SK-N-SH (cell line): ENCODE measurements at regions not wholly inside any gene's neighbourhood (a gene's known extent, or its start where the extent isn't known, plus 50 kb on each side); places are given as distances from the start of the nearest gene placed in this dataset.

ENCODE experiments used
- CTCF ChIA-PET: fragments of 300-600, 350-600 bp; formaldehyde crosslinking; extraction: SDS; loops from one replicate; lab custom pipeline; 2021; lab: Yijun Ruan, JAX
- POLR2A ChIA-PET: fragments of 350-600 bp; sonication (Branson Sonifier 250); formaldehyde crosslinking; extraction: SDS; loops from one replicate; lab custom pipeline; 2020; ENCODE audit warnings: antibody characterized with exemption, inconsistent platforms; lab: Yijun Ruan, JAX
- DNase-seq: peaks from one replicate; pipeline ENCODE4 v3.0.0; 2012
- H2AFZ ChIP-seq: fragments of 200-600 bp; sonication (generic); 2 replicates; pipeline ENCODE4 v1.8.1; 2016; ENCODE audit warnings: antibody characterized with exemption, mild to moderate bottlenecking, low read depth
- H3F3A ChIP-seq: fragments of 200-600 bp; sonication (generic); replicated peaks from 2 replicates; pipeline ENCODE3; 2016; ENCODE audit warnings: antibody characterized with exemption, mild to moderate bottlenecking; ENCODE audit not compliant: insufficient read depth
- H3K27ac ChIP-seq, 2 experiments: fragments of 200-500 bp in 1 of 2; fragments of 200-600 bp in 1 of 2; sonication (Bioruptor generic) in 1 of 2; sonication (generic), shearing (Covaris generic) in 1 of 2; 2 replicates each; pipeline versions ENCODE4 v1.5.1 to v1.6.1; 2014 to 2016; ENCODE audit warnings: low read depth in 2 of 2, inconsistent platforms in 1 of 2, low read length in 1 of 2, mild to moderate bottlenecking in 1 of 2, mixed read lengths in 1 of 2
- H3K27me3 ChIP-seq: fragments of 200-600 bp; sonication (generic), shearing (Covaris generic); 2 replicates; pipeline ENCODE4 v1.6.1; 2016; ENCODE audit warnings: mixed run types; ENCODE audit not compliant: insufficient read depth
- H3K36me3 ChIP-seq, 2 experiments: fragments of 200-500 bp in 1 of 2; fragments of 200-600 bp in 1 of 2; sonication (Bioruptor generic) in 1 of 2; sonication (generic) in 1 of 2; replicated peaks in 1 of 2; 2 replicates each; pipeline versions ENCODE3 to v1.5.1; 2014 to 2016; ENCODE audit warnings: low read length in 1 of 2, mild to moderate bottlenecking in 1 of 2; ENCODE audit not compliant: insufficient read depth in 2 of 2, control insufficient read depth in 1 of 2
- H3K4me1 ChIP-seq, 2 experiments: fragments of 200-500 bp in 1 of 2; fragments of 200-600 bp in 1 of 2; sonication (Bioruptor generic) in 1 of 2; sonication (generic), shearing (Covaris generic) in 1 of 2; 2 replicates each; pipeline versions ENCODE4 v1.5.1 to v1.6.1; 2014 to 2016; ENCODE audit warnings: low read depth in 1 of 2, low read length in 1 of 2, mixed run types in 1 of 2; ENCODE audit not compliant: insufficient read depth in 2 of 2, control insufficient read depth in 1 of 2
- H3K4me2 ChIP-seq: fragments of 200-600 bp; sonication (generic), shearing (Covaris generic); 2 replicates; pipeline ENCODE4 v1.6.1; 2017; ENCODE audit warnings: mixed run types
- H3K4me3 ChIP-seq, 2 experiments: fragments of 200-500 bp in 1 of 2; fragments of 200-600 bp in 1 of 2; sonication (Bioruptor generic) in 1 of 2; sonication (generic), shearing (Covaris generic) in 1 of 2; 2 replicates each; pipeline versions ENCODE4 v1.5.1 to v1.8.1; 2014 to 2016; ENCODE audit warnings: low read depth in 2 of 2, inconsistent platforms in 1 of 2, low read length in 1 of 2, mild to moderate bottlenecking in 1 of 2, mixed read lengths in 1 of 2, moderate library complexity in 1 of 2
- H3K79me2 ChIP-seq: fragments of 200-600 bp; sonication (generic); 2 replicates; pipeline ENCODE4 v1.8.1; 2017; ENCODE audit warnings: mild to moderate bottlenecking; ENCODE audit not compliant: insufficient read depth
- H3K9ac ChIP-seq: fragments of 200-600 bp; sonication (generic); 2 replicates; pipeline ENCODE4 v1.6.1; 2017; ENCODE audit warnings: mixed run types
- H3K9me2 ChIP-seq: fragments of 200-600 bp; sonication (generic); 2 replicates; pipeline ENCODE4 v1.6.1; 2017; ENCODE audit warnings: mixed run types
- H3K9me3 ChIP-seq: fragments of 200-600 bp; sonication (generic); 2 replicates; pipeline ENCODE4 v1.6.1; 2017; ENCODE audit warnings: mixed run types, mild to moderate bottlenecking, moderate library complexity
- H4K20me1 ChIP-seq: fragments of 200-600 bp; sonication (generic); 2 replicates; pipeline ENCODE4 v1.6.1; 2017; ENCODE audit warnings: mild to moderate bottlenecking, mixed run types; ENCODE audit not compliant: insufficient read depth
- EP300 ChIP-seq, 2 experiments: IDR thresholded peaks; 2 replicates each; pipeline versions ENCODE4 v1.4.0 to v1.6.1; 2012; ENCODE audit warnings: borderline replicate concordance in 1 of 2, low read depth in 1 of 2, low read length in 1 of 2
- EZH2phosphoT487 ChIP-seq: fragments of 200-600 bp; sonication (generic); IDR thresholded peaks from 2 replicates; pipeline ENCODE4 v1.6.1; 2017; ENCODE audit warnings: low read depth, mixed run types, mild to moderate bottlenecking, antibody characterized with exemption, moderate library complexity, borderline replicate concordance
- FOSL2 ChIP-seq: IDR thresholded peaks from 2 replicates; pipeline ENCODE4 v1.4.0; 2012; ENCODE audit warnings: low read depth, mild to moderate bottlenecking, moderate library complexity, borderline replicate concordance
- FOXM1 ChIP-seq: IDR thresholded peaks from 2 replicates; pipeline ENCODE4 v1.4.0; 2012; ENCODE audit warnings: low read depth, mild to moderate bottlenecking
- GABPA ChIP-seq: IDR thresholded peaks from 2 replicates; pipeline ENCODE4 v1.4.0; 2012; ENCODE audit warnings: low read depth, mild to moderate bottlenecking
- JUND ChIP-seq: IDR thresholded peaks from 2 replicates; pipeline ENCODE4 v1.4.0; 2012
- MAX ChIP-seq: IDR thresholded peaks from 2 replicates; pipeline ENCODE4 v1.4.0; 2012; ENCODE audit warnings: low read depth
- NFIC ChIP-seq: IDR thresholded peaks from 2 replicates; pipeline ENCODE4 v1.4.0; 2012; ENCODE audit warnings: borderline replicate concordance
- POLR2AphosphoS5 ChIP-seq: IDR thresholded peaks from 2 replicates; pipeline ENCODE4 v1.6.1; 2012; ENCODE audit warnings: low read depth, low read length
- SMC3 ChIP-seq: IDR thresholded peaks from 2 replicates; pipeline ENCODE4 v1.6.1; 2012; ENCODE audit warnings: low read depth, low read length, improper control_type of control experiment
- TCF12 ChIP-seq: IDR thresholded peaks from 2 replicates; pipeline ENCODE4 v1.4.0; 2012
- USF1 ChIP-seq: IDR thresholded peaks from 2 replicates; pipeline ENCODE4 v1.4.0; 2012; ENCODE audit warnings: low read depth, borderline replicate concordance
- YY1 ChIP-seq: IDR thresholded peaks from 2 replicates; pipeline ENCODE4 v1.4.0; 2012; ENCODE audit warnings: low read depth, mild to moderate bottlenecking
- ZBTB33 ChIP-seq: IDR thresholded peaks from 2 replicates; pipeline ENCODE4 v1.4.0; 2012; ENCODE audit warnings: low read depth, borderline replicate concordance
- WGBS: methylation state at CpG from one replicate; pipeline ENCODE4 v1.1.6; 2017; ENCODE audit warnings: low lambda C conversion rate; 5-methylcytosine and 5-hydroxymethylcytosine counted together

- no peaks in the 10 kb centered on the region for H4K20me1 ChIP-seq
- H3K9me3 ChIP-seq: no peaks in the 10 kb centered on the region
- ChIA-PET CTCF (interaction anchor here (1.9 kb wide), 1 partner anchor 9 kb away, joined by 6 read pairs; no protein-coding TSS in a partner anchor), POLR2A (no interaction called here)
- DNase-seq: no peak
- H3K4me3 ChIP-seq: no peak overlapping the region
- H3K4me2 ChIP-seq: no peak overlapping the region
- H3K9me2 ChIP-seq: no peaks in the 10 kb centered on the region
- no peaks in the 10 kb centered on the region for H3K36me3 ChIP-seq
- no peak overlapping the region for H3K9ac ChIP-seq
- H3F3A ChIP-seq: no peaks in the 10 kb centered on the region
- H3K27me3 ChIP-seq: no peaks in the 10 kb centered on the region
- H3K4me1 ChIP-seq: no peaks in the 10 kb centered on the region
- WGBS: 34% methylated on average over 3 of the region's 3 CpGs
- no peaks in the 10 kb centered on the region for H3K79me2 ChIP-seq
- no peak overlapping the region for H2AFZ ChIP-seq
- no peak for TF ChIP-seq FOXM1
- no peak overlapping the region for H3K27ac ChIP-seq
Observed at GRCh38 chr22:47718337-47718736, 955.9 kb downstream of the TBC1D22A start.

- Histone ChIP-seq H3K27ac (no peak overlapping the region), H3K27me3 (no peaks in the 10 kb centered on the region), H2AFZ (no peak overlapping the region), H3K9me2 (no peaks in the 10 kb centered on the region), H3K79me2 (no peaks in the 10 kb centered on the region), H4K20me1 (no peaks in the 10 kb centered on the region), H3F3A (no peaks in the 10 kb centered on the region), H3K9ac (no peak overlapping the region), H3K4me2 (no peak overlapping the region), H3K36me3 (no peaks in the 10 kb centered on the region), H3K4me1 (no peaks in the 10 kb centered on the region), H3K4me3 (no peak overlapping the region), H3K9me3 (no peaks in the 10 kb centered on the region)
- CTCF ChIA-PET: interaction anchor here (1.0 kb wide), 1 partner anchor 10 kb away, joined by 3 read pairs; no protein-coding TSS in a partner anchor
- TF ChIP-seq EP300 (IDR thresholded peaks at IDR 0.05; ENCODE audit: borderline replicate concordance in 1 of 2, low read depth in 1 of 2, low read length in 1 of 2) (no peak), YY1 (no peak), POLR2AphosphoS5 (no peak), NFIC (no peak), EZH2phosphoT487 (no peak), JUND (no peak), MAX (no peak), FOSL2 (no peak), ZBTB33 (no peak), GABPA (no peak), USF1 (no peak), SMC3 (no peak), TCF12 (no peak)
- DNase-seq: no peak
- WGBS: 57% methylated on average over 16 of the region's 16 CpGs
- POLR2A ChIA-PET: no interaction called here
Observed at GRCh38 chr22:47716890-47717615, 954.6 kb downstream of the TBC1D22A start.
